ENCODE measurements at regions not wholly inside any gene's neighbourhood (a gene's known extent, or its start where the extent isn't known, plus 50 kb on each side); places are given as distances from the start of the nearest gene placed in this dataset.

- no peak for TF ChIP-seq POLR2A (IDR thresholded peaks at IDR 0.05)
- no peak for TF ChIP-seq CTCF (IDR thresholded peaks at IDR 0.05)
These were observed 69.6 kb upstream of the SPATA31E1 start for GRCh38 chr9:87813119-87813463.
